ENCODE measurements at regions not wholly inside any gene's neighbourhood (a gene's known extent, or its start where the extent isn't known, plus 50 kb on each side); places are given as distances from the start of the nearest gene placed in this dataset.

DNA sequence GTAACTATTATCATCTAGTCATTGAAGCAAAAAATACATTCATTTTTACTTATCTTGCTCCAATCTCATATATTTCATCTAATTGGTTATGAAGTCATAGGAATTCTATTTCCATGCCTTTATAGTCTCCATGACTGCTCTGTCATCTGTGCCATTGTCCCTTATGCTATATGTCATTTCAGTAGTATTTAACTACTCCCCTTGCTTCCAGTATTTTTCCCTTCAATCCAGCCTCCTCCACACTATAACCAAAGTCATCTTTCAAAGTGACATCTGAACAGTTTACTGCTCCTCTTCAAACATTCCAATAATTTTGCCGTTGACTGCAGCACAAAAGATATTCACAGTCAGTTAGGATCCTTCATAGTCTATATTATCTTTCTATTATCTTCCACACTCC lies 216.6 kb upstream of the HS3ST5 start:
- TF ChIP-seq, protein P1, sequence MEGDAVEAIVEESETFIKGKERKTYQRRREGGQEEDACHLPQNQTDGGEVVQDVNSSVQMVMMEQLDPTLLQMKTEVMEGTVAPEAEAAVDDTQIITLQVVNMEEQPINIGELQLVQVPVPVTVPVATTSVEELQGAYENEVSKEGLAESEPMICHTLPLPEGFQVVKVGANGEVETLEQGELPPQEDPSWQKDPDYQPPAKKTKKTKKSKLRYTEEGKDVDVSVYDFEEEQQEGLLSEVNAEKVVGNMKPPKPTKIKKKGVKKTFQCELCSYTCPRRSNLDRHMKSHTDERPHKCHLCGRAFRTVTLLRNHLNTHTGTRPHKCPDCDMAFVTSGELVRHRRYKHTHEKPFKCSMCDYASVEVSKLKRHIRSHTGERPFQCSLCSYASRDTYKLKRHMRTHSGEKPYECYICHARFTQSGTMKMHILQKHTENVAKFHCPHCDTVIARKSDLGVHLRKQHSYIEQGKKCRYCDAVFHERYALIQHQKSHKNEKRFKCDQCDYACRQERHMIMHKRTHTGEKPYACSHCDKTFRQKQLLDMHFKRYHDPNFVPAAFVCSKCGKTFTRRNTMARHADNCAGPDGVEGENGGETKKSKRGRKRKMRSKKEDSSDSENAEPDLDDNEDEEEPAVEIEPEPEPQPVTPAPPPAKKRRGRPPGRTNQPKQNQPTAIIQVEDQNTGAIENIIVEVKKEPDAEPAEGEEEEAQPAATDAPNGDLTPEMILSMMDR (IDR thresholded peaks at IDR 0.05), result no peak
- no peak for TF ChIP-seq EZH2 (IDR thresholded peaks at IDR 0.05)

Data from neural progenitor cell (in vitro differentiated cells).